Stimulated activated CD4-positive, alpha-beta T cell treated with anti-CD3 and anti-CD28 coated beads, Interleukin-4, amount 100 ng/mL, for 48 hours (primary cell): ENCODE measurements at regions not wholly inside any gene's neighbourhood (a gene's known extent, or its start where the extent isn't known, plus 50 kb on each side); places are given as distances from the start of the nearest gene placed in this dataset.
"Not testable (repeated sequence)": the region's sequence is repeated elsewhere in the genome, so short reads cannot be mapped to it uniquely, and the experiment has no call there.

ENCODE experiments used
- DNase-seq, 2 donors: peaks; one replicate each; pipeline ENCODE4 v3.0.0-alpha.2; 2020; ENCODE audit warnings: low read depth in 2 of 2

GRCh38 chr1:80646053-80646452 lies 1154.7 kb upstream of the ADGRL2 start:
- DNase-seq, result no peak

GRCh38 chr1:80645621-80646020 lies 1155.1 kb upstream of the ADGRL2 start:
- DNase-seq, result no peak

- no peak for DNase-seq
These were observed 1159.8 kb upstream of the ADGRL2 start for GRCh38 chr1:80640978-80641377.

GRCh38 chr1:80639777-80640533 lies 1160.8 kb upstream of the ADGRL2 start:
- no peak for DNase-seq

- no peak for DNase-seq
These were observed 1166.6 kb upstream of the ADGRL2 start for GRCh38 chr1:80633947-80634706.

- DNase-seq, result no peak
These were observed 1168.5 kb upstream of the ADGRL2 start for GRCh38 chr1:80632284-80632683.

- DNase-seq, result no peak
These were observed 1171.4 kb upstream of the ADGRL2 start for GRCh38 chr1:80629304-80629837.

- no peak for DNase-seq
These were observed 1176.1 kb upstream of the ADGRL2 start for GRCh38 chr1:80624682-80625081.

- DNase-seq, result no peak
These were observed 1193.7 kb upstream of the ADGRL2 start for GRCh38 chr1:80607064-80607463.

- DNase-seq, result no peak
These were observed 1206.7 kb upstream of the ADGRL2 start for GRCh38 chr1:80594013-80594412.

- DNase-seq, result no peak
These were observed 1207.5 kb upstream of the ADGRL2 start for GRCh38 chr1:80593197-80593596.

GRCh38 chr1:80582980-80583379 lies 1217.8 kb upstream of the ADGRL2 start:
- DNase-seq, result no peak

GRCh38 chr1:80579055-80579454 lies 1221.7 kb upstream of the ADGRL2 start:
- no peak for DNase-seq

- no peak for DNase-seq
These were observed 1233.9 kb upstream of the ADGRL2 start for GRCh38 chr1:80566867-80567266.

- no peak for DNase-seq
These were observed 1234.6 kb upstream of the ADGRL2 start for GRCh38 chr1:80566123-80566522.

- DNase-seq, result no peak
These were observed 1235.3 kb upstream of the ADGRL2 start for GRCh38 chr1:80565406-80565805.

- no peak for DNase-seq
These were observed 1258.5 kb upstream of the ADGRL2 start for GRCh38 chr1:80542231-80542630.

- no peak for DNase-seq
These were observed 1260.1 kb upstream of the ADGRL2 start for GRCh38 chr1:80540596-80540995.

- DNase-seq, result no peak
These were observed 1260.6 kb upstream of the ADGRL2 start for GRCh38 chr1:80540149-80540548.

GRCh38 chr1:80539298-80539697 lies 1261.4 kb upstream of the ADGRL2 start:
- DNase-seq, result not testable (repeated sequence)

- no peak for DNase-seq
These were observed 1264.3 kb upstream of the ADGRL2 start for GRCh38 chr1:80536461-80536860.

GRCh38 chr1:80535466-80535865 lies 1265.3 kb upstream of the ADGRL2 start:
- DNase-seq, result no peak
